ENCODE measurements at regions not wholly inside any gene's neighbourhood (a gene's known extent, or its start where the extent isn't known, plus 50 kb on each side); places are given as distances from the start of the nearest gene placed in this dataset.

DNA sequence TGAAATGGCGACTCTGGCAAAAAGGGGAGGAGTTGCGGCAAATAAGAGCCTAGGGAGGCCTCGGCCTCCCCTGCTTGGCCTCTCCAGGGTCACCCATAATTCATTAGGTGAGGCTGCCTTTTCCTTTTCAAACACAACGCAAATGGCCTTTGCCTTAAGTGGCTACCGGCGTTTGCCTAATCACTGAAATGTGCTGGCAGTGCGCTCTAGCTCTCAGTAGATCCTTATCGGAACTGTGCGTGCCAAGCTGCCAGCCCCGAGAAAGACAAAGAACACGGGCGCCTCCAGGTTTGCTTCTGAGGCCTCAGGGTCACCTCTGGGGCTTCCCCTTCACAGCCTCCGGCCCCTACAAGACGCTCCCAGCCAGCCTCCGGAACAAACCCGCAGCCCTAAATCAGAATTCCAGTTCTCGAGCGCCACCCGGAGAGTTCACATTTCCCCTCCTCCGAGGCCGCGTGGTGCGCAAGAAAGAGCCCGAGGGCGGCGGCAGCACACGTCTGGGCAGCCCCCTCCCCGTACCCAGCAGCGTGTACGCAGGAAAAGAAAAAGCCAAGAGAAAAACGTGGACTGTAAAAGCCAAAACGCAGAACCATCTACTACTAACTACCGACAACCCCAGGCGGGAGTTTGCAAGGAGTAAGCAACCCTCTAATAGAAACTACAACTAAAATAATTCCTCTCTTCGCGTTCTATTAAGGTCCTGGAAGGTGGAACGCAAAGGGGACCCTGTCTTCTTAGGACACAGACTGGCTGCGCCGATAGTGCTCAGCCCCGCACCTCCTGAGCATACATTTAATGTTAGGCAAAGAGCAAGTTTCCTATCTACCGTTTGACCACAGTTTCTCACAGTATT lies 76.5 kb upstream of the BCOR start:
- no peak for TF ChIP-seq POLR2A (IDR thresholded peaks at IDR 0.05)
- TF ChIP-seq, protein P1, sequence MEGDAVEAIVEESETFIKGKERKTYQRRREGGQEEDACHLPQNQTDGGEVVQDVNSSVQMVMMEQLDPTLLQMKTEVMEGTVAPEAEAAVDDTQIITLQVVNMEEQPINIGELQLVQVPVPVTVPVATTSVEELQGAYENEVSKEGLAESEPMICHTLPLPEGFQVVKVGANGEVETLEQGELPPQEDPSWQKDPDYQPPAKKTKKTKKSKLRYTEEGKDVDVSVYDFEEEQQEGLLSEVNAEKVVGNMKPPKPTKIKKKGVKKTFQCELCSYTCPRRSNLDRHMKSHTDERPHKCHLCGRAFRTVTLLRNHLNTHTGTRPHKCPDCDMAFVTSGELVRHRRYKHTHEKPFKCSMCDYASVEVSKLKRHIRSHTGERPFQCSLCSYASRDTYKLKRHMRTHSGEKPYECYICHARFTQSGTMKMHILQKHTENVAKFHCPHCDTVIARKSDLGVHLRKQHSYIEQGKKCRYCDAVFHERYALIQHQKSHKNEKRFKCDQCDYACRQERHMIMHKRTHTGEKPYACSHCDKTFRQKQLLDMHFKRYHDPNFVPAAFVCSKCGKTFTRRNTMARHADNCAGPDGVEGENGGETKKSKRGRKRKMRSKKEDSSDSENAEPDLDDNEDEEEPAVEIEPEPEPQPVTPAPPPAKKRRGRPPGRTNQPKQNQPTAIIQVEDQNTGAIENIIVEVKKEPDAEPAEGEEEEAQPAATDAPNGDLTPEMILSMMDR (IDR thresholded peaks at IDR 0.05), result no peak
